ENCODE measurements at regions not wholly inside any gene's neighbourhood (a gene's known extent, or its start where the extent isn't known, plus 50 kb on each side); places are given as distances from the start of the nearest gene placed in this dataset.
A peak's percentile ranks its signal among the peaks of the same experiment; 100 is the strongest.

- Histone ChIP-seq H3K4me3 (no peak overlapping the region), H3K4me1 (no peaks in the 10 kb centered on the region), H3K27ac (no peak overlapping the region), H3K27me3 (no peaks in the 10 kb centered on the region), H3K9me3 (no peaks in the 10 kb centered on the region), H3K36me3 (no peaks in the 10 kb centered on the region)
- TF ChIP-seq CTCF (IDR thresholded peaks at IDR 0.05): no peak
- no peak for DNase-seq (ENCODE audit: low spot score)
Measured at GRCh38 chr5:143879646-143880045, 67.7 kb downstream of the HMHB1 start.

GRCh38 chr5:143880178-143880577 is 68.2 kb downstream of the HMHB1 start:
- no peaks in the 10 kb centered on the region for H3K36me3 ChIP-seq
- no peak for TF ChIP-seq CTCF (IDR thresholded peaks at IDR 0.05)
- H3K27ac ChIP-seq: no peak overlapping the region
- H3K4me1 ChIP-seq: no peaks in the 10 kb centered on the region
- no peak for DNase-seq (ENCODE audit: low spot score)
- no peak overlapping the region for H3K4me3 ChIP-seq
- H3K9me3 ChIP-seq: no peaks in the 10 kb centered on the region
- H3K27me3 ChIP-seq: no peaks in the 10 kb centered on the region

GRCh38 chr5:143882520-143882919 is 70.6 kb downstream of the HMHB1 start:
- H3K9me3 ChIP-seq: no peaks in the 10 kb centered on the region
- H3K36me3 ChIP-seq: no peaks in the 10 kb centered on the region
- H3K4me1 ChIP-seq: peaks cover 0 to 18% of the 10 kb centered on the region in 2 donors
- no peak for DNase-seq (ENCODE audit: low spot score)
- H3K27me3 ChIP-seq: no peaks in the 10 kb centered on the region
- H3K27ac ChIP-seq: no peak overlapping the region
- no peak for TF ChIP-seq CTCF (IDR thresholded peaks at IDR 0.05)
- no peak overlapping the region for H3K4me3 ChIP-seq

- Histone ChIP-seq H3K9me3 (no peaks in the 10 kb centered on the region), H3K27ac (peak overlapping the region in 1 of 2 donors; percentile 17), H3K27me3 (no peaks in the 10 kb centered on the region), H3K4me1 (peaks cover 0 to 29% of the 10 kb centered on the region in 2 donors), H3K36me3 (no peaks in the 10 kb centered on the region), H3K4me3 (no peak overlapping the region)
- no peak for DNase-seq (ENCODE audit: low spot score)
- TF ChIP-seq CTCF (IDR thresholded peaks at IDR 0.05): no peak
Measured at GRCh38 chr5:143886096-143886495, 74.1 kb downstream of the HMHB1 start.

GRCh38 chr5:143886651-143887638 is 75.0 kb downstream of the HMHB1 start:
- Histone ChIP-seq H3K4me3 (no peak overlapping the region), H3K27ac (peak overlapping the region in 1 of 2 donors; percentile 17), H3K27me3 (no peaks in the 10 kb centered on the region), H3K36me3 (no peaks in the 10 kb centered on the region), H3K9me3 (no peaks in the 10 kb centered on the region), H3K4me1 (peaks cover 0 to 29% of the 10 kb centered on the region in 2 donors)
- no peak for DNase-seq (ENCODE audit: low spot score)
- TF ChIP-seq CTCF (IDR thresholded peaks at IDR 0.05): no peak
